NOMO-1 (cell line): ENCODE measurements at regions not wholly inside any gene's neighbourhood (a gene's known extent, or its start where the extent isn't known, plus 50 kb on each side); places are given as distances from the start of the nearest gene placed in this dataset.

Experiments
- DNase-seq, 2 experiments: peaks; one replicate each; lab custom pipeline; 2025; ENCODE audit not compliant: unreplicated experiment in 2 of 2; lab: John Stamatoyannopoulos, UW

DNA sequence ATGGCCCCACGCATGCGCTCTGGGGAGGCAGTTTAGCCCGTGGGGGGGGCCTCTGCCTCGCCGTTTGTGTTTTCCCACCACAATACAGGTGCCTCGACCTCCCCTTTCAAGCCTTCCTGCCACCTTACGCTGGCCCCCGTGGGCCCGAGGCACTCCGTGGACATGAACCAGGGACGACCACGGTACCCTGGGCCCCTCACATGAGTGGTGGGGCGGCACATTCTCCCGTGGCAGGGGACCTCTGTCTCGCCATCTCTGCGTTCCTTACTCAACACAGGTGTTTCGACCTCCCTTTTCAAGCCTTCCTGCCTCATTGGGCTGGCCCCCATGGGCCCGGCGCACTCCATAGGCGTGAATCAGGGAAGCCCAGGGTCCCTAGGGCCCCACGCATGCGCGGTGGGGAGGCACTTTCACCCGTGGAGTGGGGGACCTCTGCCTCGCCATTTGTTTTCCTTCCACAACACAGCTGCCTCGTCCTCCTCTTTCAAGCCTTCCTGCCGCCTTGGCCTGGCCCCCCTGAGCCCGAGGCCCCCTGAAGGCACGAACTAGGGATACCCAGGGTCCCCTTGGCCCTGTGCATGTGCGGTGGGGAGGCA is 339.5 kb downstream of the ALG10 start:
- no peak for DNase-seq

DNA sequence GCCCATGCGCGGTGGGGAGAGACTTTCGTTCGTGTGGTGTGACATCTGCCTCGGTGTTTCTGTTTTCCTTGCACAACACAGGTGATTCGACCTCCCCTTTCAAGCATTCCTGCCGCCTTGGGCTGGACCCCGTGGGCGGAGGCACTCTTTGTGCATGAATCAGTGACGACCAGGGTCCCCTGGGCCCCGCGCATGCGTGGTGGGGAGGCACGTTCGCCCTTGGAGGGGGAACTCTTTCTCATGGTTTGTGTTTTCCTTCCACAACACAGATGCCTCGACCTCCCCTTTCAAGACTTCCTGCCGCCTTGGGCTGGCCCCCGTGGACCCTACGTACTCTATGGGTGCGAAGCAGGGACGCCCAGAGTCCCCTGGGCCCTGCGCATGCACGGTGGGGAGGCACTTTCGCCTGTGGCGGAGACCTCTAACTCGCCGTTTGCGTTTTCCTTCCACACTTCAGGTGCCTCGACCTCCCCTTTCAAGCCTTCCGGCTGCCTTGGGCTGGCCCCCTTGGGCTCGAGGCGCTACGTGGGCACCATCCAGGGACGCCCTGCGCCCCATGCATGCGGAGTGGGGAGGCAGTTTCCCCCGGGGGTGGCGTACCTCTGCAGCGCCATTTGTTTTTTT is 340.9 kb downstream of the ALG10 start:
- DNase-seq = no peak

DNA sequence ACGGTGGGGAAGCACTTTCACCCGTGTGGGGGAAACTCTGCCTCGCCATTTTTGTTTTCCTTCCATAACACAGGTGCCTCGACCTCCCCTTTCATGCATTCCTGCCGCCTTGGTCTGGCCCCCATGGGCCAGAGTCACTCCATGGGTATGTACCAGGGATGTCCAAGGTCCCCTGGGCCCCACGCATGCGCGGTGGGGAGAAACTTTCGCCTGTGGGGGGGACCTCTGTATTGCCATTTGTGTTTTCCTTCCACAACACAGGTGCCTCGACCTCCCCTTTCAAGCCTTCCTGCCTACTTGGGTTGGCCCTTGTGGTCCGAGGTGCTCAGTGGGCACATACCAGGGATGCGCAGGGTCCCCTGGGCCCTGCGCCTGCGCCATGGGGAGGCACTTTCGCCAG is 345.8 kb downstream of the ALG10 start:
- no peak for DNase-seq

DNA sequence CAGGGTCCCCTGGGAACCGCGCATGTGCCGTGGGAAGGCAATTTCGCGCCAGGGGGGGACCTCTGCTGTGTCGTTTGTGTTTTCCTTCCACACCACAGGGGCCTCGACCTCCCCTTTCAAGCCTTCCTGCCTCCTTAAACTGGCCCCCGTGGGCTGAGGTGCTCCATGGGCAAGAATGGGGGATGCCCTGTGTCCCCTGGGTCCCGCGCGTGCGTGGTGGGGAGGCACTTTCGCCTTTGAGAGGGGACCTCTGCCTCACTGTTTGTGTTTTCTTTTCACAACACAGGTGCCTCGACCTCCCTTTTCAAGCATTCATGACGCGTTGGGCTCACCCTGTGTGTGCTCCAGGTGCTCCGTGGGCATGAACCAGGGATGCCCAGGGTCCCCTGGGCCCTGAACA is 348.8 kb downstream of the ALG10 start:
- DNase-seq = no peak

DNA sequence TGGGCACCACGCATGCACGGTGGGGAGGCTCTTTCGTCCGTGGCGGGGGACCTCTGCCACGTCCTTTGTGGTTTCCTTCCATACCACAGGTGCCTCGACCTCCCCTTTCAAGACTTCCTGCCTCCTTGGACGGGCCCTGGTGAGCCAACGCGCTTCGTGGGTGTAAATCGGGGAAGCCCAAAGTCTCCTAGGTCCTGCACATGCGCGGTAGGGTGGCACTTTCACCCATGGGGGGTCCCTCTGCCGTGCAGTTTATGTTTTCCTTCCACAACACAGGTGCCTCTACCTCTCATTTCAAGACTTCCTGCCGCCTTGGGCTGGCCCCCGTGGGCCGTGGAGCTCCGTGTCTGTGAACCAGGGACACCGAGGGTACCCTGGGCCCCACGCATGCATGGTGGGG is 349.7 kb downstream of the ALG10 start:
- DNase-seq = no peak

DNA sequence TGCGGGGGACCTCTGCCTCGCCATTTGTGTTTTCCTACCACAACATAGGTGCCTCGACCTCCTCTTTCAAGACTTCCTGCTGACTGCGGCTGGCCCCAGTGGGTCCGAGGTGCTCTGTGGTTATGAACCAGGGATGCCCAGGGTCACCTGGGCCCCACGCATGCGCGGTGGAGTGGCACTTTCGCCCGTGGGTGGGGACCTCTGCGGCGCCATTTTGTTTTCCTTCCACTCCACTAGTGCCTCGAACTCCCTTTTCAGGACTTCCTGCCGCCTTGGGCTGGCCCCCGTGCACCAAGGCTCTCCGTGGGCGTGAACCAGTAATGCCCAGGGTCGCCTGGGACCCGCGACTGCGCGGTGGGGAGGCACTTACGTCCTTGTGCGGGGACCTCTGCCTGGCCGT is 351.6 kb downstream of the ALG10 start:
- no peak for DNase-seq

DNA sequence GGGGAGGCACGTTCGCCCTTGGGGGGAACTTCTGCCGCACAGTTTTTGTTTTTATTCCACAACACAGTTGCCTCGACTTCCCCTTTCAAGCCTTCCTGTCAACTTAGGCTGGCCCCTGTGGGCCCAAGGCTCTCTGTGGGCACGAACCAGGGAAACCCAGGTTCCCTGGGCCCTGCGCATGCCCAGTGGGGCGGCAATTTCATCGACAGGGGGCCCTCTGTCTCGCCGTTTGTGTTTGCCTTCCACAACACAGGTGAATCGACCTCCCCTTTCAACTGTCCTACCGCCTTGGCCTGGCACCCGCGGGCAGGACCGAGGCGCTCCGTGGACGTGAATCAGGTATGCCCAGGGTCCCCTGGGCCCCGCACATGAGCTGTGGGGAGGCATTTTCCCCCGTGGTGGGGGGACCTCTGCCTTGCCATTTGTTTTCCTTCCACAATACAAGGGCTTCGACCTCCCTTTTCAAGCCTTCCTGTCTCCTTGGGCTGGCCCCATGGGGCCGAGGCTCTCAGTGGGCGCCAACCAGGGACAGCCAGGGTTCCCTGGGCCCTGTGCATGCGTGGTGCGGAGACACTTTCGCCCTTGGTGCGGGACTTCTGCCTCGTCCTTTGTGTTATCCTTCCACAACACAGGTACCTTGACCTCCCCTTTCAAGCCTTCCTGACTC is 354.0 kb downstream of the ALG10 start:
- DNase-seq = no peak

DNA sequence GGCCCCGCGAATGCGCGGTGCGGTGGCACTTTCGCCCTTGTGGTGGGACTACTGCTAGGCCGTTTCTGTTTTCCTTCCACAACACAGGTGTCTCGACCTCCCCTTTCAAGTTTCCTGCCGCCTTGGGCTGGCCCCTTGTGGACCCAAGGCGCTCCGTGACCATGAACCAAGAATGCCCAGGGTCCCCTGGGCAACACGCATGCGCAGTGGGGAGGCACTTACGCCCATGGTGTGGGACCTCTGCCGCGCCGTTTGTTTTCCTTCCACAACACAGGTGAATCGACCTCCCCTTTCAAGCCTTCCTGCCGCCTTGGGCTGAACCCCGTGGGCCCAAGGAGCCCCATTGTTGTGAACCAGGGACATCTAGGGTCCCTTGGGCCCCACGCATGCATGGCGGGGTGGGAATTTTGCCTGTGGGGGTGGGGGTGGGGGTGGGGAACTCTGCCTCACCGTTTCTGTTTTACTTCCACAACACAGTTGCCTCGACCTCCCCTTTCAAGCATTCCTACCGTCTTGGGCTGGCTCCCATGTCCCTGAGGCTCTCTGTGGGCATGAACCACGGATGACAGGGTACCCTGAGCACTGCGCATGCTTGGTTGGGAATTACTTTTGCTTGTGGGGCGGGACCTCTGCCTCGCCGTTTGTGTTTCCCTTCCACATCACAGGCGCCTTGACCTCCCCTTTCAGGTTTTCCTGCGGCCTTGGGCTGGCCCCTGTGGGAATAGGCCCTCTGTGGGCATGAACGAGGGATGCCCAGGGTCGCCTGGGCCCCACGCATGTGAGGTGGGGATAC is 355.1 kb downstream of the ALG10 start:
- no peak for DNase-seq

DNA sequence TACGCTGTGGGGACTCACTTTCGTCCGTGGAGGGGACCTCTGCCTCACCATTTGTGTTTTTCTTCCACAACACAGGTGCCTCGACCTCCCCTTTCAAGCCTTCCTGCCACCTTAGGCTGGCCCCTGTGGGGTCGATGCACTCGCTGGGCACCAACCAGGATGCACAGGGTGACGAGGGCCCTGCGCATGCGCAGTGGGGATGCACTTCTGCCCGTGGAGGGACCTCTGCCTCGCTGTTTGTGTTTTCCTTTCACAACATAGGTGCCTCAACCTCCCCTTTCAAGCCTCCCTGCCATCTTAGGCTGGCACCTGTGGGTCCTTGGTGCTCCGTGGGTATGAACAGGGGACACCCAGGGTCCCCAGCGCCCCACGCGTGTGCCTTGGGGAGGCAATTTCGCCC is 356.8 kb downstream of the ALG10 start:
- DNase-seq = no peak

DNA sequence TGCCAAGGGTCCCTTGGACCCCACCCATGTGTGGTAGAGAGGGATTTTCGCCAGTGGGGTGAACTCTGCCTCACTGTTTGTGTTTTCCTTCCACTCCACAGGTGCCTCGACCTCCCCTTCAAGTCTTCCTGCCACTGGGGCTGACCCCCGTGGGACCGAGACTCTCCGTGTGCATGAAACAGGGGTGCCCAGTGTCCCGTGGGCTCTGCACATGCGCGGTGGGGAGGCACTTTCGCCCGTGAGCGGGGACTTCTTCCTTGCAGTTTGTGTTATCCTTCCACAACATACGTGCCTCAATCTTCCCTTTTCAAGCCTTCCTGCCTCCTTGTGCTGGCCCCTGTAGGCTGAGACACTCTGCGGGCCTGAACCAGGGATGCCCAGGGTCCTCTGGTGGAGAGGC is 362.4 kb downstream of the ALG10 start:
- no peak for DNase-seq

DNA sequence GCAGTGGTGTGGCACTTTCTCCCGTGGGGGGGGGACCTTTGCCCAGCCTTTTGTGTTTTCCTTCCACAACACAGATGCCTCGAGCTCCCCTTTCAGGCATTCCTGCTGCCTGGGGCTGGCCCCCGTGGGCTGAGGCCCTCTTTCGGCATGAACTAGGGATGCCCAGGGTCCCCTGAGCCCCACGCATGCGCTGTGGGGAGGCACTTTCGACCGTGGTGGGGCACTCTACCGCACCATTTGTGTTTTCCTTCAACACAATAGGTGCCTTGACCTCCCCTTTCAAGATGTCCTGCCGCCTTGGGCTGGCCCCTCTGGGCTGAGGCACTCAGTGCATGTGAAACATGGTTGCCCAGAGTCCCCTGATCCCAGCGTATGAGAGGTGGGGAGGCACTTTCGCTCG is 363.7 kb downstream of the ALG10 start:
- no peak for DNase-seq

DNA sequence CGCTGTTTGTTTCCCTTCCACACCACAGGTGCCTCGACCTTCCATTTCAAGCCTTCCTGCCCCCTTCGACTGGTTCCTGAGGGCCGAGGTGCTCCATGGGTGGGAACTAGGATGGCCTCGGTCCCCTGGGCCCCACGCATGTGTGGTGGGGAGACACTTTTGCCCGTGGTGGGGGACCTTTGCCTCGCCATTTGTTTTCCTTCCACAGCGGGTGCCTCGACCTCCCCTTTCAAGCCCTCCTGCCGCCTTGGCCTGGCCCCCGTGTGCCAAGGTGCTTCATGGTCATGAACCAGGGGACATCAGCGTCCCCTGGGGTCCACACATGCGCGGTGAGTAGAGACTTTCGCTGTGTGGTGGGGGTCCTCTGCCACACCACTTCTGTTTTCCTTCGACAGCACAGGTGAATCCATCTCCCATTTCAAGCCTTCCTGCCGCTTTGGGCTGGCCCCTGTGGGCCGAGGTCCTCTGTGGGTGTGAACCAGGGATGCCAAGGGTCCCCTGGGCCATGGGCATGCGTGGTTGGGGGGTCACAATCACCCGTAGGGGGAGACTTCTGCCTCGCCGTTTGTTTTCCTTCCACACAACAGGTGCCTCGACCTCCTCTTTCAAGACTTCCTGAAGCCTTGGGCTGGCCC is 364.4 kb downstream of the ALG10 start:
- DNase-seq = no peak

DNA sequence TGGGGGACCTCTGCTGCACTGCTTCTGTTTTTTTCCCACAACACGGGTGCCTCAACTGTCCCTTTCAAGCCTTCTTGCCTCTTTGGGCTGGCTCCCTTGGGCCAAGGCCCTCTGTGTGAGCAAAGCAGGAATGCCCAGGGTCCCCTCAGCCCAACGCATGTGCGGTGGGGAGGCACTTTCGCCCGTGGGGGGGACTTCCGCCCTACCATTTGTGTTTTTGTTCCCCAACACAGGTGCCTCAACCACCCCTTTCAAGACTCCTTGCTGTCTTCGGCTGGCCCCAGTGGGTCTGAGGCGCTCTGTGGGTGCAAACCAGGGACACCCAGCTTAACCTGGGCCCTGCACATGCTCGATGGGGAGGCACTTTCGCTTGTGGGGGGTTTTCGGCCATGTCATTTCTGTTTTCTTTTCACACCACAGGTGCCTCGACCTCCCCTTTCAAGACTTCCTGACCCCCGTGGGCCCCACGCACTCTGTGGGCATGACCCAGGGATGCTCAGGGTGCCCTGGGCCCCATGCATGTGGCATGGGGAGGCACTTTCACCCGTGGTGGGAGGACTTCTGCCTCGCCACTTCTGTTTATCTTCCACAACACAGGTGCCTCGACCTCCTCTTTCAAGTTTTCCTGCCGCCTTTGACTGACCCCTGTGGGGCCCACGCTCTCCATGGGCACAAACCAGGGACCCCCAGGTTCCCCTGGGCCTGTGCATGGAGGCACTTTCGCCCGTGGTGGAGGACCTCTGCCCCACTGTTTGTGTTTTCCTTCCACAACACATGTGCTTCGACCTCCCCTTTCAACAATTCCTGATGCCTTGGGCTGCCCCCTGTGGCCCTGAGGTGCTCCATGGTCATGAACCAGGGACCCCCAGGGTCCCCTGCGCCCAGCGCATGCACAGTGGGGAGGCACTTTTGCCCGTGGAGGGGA is 365.7 kb downstream of the ALG10 start:
- DNase-seq = no peak

DNA sequence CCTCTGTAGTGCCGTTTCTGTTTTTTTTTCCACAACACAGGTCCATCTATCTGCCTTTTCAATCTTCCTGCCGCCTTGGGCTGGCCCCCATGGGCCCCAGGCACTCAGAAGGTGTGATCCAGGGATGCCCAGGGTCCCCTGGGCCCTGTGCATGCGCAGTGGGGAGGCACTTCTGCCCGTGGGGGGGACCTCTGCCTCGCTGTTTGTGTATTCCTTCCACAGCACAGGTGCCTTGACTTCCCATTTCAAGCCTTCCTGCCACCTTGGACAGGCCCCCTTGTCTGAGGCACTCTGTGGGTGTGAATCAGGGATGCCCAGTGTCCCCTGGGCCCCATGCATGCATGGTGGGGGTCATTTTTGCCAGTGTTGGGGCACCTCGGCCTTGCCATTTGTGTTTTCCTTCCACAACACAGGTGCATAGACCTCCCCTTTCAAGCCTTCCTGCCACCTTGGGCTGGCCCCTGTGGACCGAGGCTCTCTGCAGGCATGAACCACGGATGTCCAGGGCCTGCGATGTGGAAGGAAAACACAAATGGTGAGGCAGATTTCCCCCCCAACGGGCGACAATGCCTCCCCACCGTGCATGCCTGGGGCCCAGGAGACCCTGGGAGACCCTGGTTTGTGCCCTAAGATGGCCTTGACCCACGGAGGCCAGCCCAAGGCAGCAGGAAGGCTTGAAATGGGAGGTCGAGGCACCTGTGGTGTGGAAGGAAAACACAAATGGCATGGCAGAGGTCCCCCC is 366.5 kb downstream of the ALG10 start:
- no peak for DNase-seq

DNA sequence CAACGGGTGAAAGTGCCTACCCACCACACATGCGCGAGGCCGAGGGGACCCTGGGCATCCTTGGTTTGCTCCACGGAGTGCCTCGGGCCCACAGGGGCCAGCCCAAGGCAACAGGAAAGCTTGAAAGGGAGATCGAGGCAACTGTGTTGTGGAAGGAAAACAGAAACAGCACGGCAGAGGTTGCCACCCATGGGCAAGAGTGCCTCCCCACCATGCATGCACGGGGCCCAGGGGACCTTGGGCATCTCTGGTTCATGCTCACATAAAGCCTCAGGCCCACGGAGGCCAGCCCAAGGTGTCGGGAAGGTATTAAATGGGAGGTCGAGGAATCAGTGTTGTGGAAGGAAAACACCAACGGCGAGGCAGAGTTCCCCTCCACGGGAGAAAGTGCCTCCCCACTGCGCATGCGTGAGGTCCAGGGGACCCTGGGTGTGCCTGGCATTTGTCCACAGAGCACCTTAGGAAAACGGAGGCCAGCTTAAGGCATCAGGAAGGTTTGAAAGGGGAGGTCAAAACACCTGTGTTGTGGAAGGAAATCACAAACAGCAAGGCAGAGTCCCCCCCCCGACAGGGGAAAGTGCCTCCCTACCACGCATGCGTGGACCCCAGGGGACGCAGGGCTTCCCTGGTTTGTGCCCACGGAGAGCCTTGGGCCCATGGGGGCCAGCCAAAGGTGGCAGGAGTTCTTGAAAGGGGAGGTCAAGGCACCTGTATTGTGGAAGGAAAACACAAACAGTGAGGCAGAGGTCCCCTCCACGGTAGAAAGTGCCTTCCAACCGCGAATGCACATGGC is 367.3 kb downstream of the ALG10 start:
- DNase-seq = no peak

DNA sequence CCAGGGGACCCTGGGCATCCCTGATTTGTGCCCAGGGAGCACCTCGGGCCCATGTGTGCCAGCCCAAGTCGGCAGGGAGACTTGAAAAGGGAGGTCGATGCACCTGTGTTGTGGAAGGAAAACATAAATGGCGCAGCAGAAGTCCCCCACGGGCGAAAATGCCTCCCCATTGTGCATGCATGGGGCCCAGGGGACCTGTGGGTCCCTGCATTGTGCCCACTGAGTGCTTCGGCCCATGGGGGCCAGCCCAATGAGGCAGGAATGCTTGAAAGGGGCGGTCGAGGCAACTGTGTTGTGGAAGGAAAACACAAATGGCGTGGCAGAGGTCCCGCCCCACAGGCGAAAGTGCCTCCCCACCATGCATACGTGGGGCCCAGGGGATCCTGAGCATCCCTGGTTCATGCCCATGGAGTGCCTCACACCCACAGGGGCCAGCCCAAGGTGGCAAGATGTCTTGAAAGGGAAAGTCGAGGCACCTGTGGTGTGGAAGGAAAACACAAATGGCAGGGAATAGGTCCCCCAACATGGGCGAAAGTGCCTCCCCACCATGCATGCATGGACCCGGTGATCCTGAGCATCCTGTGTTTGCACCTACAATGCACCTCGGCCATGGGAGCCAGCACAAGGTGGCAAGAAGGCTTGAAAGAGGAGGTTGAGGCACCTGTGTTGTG is 368.0 kb downstream of the ALG10 start:
- DNase-seq = no peak

DNA sequence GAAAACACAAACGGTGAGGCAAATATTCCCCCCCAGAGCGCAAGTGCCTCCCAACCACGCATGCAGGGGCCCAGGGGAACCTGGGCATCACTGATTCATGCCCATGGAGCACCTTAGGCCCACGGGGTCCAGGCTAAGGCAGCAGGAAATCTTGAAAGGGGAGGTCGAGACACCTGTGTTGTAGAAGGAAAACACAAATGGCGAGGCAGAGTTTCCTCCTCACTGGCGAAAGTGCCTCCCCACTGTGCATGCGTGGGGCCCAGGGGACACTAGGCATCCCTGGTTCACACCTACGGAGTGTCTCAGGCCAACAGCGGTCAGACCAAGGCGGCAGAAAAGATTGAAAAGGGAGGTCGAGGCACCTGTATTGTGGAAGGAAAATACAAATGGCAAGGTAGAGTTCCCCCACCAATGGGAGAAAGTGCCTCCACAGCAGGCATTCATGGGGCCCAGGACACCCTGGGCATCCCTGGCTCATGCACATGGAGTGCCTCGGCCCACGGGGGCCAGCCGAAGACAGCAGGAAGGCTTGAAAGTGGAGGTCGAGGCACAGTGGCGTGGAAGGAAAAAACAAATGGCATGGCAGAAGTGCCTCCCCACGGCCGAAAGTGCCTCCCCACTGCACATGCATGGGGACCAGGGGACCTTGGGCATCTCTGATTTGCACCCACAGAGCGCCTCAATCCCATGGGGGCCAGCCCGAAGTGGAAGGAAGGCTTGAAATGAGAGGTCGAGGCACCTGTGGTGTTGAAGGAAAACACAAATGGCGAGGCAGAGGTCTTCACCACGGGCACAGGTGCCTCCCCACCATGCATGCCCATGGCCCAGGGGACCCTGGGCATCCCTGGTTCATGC is 368.8 kb downstream of the ALG10 start:
- no peak for DNase-seq
